MV-4-11 (cell line): ENCODE measurements at regions not wholly inside any gene's neighbourhood (a gene's known extent, or its start where the extent isn't known, plus 50 kb on each side); places are given as distances from the start of the nearest gene placed in this dataset.

Experiments
- DNase-seq: peaks from one replicate; lab custom pipeline; 2025; lab: John Stamatoyannopoulos, UW

DNA sequence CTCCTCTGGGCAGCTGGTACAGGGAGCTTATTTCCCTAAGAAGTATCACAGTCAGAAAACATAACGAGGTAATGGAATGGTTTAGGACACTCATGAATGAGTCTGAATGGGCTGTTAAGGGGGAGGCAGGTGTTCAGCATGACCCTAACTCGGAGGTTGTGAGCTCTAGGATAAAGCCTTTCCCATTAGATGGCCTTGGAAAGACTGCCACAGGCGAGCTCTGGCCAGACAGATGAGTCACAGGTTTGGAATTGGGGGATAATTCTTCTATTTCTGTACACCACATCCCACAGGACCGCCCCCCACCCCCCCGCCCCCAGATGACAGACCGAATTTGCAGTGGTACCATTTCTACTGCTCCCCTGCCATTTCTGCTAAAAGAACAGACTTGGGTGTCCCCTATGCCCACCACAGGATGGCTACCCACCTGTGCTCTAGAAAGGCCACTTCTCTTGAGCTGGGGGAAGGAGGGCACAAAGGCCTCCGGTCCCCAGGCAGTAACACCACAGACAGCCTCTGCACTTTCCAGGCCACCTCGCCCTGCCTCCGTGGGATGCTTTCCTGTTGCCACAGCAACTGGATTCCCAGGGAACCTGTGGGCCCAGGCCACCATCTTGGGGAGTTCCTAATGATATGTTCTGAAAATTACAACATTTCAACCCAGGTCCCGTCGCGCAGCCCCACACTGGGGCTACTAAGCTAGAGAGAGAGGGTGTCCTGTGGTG lies 76.7 kb downstream of the TRIM29 start:
- DNase-seq, result no peak

- DNase-seq, result no peak
Observed at GRCh38 chr11:120060512-120060911, 77.4 kb downstream of the TRIM29 start.

DNA sequence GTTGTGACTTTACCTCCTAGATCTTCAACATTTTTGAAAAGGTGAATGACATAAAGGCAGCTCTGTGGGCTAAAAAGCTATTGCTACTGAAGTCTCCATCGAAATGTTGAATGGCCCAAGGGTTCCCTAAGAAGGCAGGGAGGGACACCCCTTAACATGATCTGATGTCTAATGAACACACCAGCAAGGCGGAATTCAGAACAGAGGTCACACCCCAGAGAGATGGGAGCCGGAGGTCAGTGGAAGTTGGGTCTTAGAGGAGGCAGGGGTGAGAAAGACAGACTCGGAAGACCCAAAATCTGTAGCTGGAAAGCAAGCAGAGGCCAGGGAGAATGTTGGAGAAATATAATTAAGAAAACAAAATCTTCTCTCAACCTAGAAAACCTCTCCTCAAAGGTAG lies 79.0 kb downstream of the TRIM29 start:
- no peak for DNase-seq

DNA sequence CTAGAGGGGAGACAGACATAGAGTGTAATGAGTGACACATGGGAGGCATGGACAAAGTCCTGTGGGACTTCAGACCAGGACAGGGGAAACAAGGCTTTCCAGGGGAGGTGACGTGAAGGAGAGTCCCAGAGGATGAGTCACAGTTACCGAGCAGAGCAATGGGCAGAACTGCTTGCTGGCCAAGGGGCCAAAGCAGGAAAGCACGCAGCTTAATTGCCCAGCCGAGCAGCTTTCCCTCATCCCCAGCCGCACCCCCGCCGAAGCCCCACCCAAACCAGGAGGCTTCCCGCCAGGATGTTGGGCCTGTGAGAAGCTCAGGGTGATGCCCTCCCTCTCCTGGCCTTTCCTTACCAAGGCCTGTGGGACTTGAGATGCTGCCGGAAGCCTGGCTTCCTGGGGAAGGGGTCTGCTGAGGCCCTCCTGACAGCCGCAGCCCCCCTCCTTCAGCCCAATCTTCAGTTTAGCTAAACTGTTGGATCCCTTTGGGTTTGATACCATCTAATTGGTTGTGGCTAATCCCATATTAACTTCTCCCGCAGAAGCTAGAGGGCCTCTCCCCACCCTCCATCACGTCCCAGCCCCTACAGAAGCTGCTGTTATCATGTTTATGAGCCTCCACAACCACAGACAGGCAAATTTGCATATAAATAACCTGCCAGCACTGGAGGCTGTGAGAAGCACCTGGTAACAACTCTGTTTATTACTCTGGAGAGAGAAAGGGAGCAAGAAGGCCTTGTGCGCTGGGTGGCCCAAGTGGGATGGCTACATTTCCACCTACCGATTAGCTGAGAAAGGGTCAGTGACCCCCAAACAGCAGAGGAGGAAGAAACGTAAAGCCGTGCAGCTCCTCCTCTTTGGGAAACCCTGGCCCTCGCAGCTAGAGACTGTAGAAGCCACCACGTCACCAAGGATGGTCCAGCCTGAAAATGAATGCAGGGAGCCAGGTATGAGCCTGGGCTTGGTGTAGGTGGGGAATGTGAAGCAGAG lies 80.0 kb downstream of the TRIM29 start:
- no peak for DNase-seq

DNA sequence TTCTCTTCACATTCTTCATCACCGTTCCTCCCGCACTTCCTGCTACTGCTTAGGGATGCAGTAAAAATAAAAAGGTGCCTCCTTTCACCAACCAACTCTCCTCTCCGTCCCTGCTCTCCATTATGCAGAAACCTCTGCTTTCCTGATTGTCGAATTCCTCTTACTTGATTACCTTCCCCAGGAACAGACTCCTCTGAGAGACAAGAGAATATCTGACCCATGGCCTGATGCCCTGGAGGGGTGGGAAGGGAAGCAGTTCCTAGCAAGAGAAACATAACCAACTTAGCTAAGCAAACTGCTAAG lies 80.9 kb downstream of the TRIM29 start:
- DNase-seq, result no peak

DNA sequence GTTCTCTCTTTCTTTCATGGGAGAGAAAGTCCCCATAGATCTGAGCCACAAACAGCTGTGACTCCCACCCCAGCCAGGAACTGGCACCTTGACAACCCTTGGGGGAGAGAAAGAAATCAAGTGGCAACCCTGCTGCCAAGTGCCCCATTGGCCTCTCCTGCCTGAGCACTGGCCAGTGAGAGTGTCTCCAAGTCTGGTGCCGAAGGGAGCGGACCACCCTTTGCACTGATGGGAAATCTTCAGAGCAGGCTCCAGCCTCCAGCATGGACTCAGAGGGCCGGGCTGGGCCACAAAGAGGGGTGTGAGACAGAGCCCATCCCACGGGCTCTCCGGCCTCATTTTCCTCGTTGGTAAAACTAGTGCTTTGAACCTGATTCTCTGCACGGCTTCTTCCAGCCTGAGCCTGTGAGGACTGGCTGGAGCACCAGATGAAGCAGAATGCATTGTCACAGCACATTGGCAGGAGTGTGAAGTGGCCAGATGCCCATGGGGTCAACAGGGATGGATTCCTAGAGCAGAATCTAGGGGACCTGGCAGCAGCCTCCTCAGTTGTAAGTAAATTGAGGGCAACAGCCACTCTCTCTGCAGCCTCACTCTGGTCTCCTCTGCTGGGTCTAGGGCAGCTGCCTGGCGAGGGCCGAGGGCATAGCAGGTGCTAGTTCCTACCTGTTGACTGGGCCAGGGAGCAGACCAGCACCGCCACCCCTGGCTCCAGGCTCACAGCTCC lies 81.4 kb downstream of the TRIM29 start:
- DNase-seq, result no peak

DNA sequence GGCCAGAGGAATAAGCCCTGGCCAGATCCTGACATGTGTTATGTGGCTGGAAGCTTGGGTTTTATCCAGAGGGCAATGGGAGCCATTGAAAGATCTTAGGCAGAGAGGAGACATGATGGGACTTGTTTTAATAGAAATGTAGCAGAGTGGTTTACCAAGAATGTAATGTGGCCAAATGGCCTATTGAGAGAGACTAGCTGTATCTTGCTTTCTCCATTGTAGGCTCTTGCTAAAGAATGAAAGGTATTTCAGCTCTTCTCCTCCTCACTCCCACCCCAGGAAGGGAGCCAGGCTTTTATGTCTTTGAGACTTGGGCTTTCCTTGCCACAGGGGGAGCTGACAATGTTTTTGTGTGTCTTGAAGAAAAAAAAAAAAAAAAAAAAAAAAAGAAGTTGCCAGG lies 82.3 kb downstream of the TRIM29 start:
- no peak for DNase-seq

DNA sequence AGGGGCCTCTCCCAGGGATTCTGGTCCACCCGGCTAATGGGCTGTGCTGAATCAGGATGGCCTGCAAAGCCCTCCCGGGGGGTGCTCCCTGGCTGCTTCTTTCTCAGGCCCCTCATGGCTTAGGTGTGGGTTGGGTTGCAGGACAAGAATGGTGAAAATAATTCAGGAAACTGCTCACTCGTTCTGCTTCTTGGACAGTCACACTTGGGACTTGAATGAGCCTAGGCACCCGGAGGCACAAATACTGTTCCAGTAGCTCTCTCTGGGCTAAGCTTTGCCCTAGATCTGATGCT lies 83.2 kb downstream of the TRIM29 start:
- no peak for DNase-seq

- no peak for DNase-seq
Observed at GRCh38 chr11:120054016-120054752, 83.7 kb downstream of the TRIM29 start.

DNA sequence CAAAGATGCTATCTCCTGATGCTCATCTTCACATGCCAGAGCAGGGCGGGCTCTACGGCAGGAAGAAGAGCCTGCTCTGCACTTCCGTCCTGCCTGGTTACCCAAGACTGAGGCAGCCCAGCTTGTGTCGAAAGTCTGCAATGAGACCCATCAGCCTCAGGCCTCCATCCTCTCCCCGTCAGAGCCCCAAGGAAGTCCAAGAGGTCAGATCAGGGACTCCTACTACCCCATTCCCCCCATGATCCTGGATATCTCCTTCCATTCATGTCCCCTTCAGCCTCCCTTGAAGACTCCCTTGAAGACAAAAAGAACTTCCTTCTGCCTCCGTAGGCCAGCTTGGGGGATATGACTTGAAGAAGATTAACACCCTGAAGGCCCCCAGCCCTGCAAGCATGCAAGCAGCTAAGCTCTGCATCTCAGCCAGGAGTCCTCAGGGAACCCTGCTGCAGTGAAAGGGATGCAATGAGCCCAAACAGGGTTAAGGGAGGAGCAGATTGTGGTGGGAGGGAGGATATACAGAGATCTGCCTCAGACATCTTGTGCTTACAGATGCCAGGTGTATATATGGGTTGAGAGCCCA lies 85.6 kb downstream of the TRIM29 start:
- peak; percentile 1 for DNase-seq

DNA sequence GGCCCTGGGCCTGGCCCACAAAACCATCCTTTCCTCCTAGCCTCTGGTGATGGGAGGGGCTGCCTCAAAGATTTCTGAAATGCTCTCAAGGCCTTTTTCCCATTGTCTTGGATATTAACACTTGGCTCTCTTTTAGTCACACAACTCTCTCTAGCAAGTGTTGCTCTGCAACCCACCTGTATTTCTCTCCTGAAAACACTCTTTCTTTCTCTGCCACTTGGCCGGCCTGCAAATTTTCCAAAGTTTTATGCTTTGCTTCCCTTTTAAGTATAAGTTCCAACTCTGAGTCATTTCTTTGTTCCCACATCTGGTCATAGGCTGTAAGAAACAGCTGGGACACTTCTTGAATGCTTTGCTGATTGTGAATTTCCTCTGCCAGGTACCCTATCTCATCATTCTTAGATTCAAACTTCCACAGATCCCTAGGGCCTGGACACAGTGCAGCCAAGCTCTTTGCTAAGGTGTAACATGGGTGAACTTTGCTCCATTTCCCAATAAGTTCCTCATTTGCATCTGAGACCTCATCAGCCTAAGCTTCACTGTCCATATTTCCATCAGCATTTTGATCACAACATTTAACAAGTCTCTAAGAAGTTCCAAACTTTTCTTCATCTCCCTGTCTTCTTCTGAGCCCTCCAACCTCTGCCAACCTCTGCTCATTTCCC lies 93.8 kb downstream of the TRIM29 start:
- no peak for DNase-seq

GRCh38 chr11:120043328-120043945 lies 94.5 kb downstream of the TRIM29 start:
- no peak for DNase-seq

DNA sequence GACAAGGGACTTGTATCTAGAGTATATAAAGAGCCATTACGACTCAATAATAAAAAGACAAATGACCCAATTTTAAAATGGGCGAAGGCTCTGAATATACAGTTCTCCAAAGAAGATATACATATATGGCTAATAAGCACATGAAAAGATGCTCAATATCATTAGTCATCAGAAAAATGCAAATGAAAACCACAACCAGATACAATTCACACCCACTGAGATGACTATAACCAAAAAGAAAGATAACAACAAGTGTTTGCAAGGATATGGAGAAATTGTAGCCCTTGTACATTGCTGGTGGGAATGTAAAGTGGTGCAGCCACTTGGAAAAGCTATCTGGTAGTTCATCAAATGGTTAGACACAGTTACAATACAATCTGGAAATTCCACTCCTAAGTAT lies 96.3 kb downstream of the TRIM29 start:
- DNase-seq, result no peak

- DNase-seq, result no peak
Observed at GRCh38 chr11:120040151-120040840, 97.6 kb downstream of the TRIM29 start.

DNA sequence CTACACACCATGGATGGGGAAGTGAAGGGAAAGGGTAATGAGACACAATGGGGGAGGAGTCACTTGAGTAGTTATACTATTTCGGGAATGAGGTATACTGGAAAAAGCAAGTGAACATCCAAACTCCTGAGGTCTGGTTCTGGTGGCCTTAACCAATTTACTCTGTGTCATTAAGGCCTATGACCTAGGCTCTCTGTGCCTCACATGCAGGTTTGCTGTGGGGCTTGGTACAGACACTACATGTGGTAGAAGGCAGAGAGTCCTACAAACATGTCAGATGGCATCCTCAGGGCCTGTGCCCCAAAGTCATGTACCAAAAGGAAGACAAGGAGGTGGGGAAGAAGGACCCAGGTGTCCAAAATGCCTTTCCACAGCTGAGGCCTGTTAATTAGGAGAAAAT lies 98.9 kb downstream of the TRIM29 start:
- no peak for DNase-seq

DNA sequence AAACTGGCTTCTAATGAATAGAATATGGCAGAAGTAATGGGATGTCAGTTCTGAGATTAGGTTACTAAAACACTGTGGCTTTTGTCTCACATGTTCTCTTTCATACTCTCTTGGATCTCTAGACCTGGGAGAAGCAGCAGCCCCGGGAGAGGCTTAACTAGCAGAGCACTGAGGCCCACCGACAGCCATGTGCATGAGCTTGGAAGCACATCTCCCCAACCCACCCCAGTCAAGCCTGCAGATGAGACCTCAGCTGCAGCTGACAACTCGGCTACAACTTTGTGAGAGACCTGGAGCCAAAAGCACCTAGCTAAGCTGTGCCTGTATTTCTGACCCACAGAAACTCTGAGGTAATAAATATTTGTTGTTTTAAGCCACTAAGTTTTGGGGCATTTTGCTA lies 100.8 kb downstream of the TRIM29 start:
- no peak for DNase-seq

DNA sequence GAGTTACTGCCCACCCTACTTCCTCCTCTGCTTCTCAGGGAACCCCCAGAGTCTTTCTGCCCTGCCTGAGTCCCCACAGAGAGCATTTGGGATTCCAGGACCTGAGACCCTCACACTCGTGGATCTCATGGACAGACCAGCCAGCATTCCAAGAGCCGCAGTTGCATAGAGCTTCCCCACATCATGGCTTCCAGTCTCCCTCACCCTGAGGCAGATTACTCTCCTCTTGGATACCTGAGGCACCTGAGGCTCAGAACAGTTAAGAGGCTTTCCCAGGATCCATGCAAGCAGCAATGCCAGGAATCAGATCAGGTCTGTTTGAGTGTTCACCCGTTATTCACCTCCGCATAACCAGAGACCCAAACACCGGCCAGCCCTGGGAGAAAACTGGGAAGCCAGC lies 102.2 kb downstream of the TRIM29 start:
- no peak for DNase-seq

DNA sequence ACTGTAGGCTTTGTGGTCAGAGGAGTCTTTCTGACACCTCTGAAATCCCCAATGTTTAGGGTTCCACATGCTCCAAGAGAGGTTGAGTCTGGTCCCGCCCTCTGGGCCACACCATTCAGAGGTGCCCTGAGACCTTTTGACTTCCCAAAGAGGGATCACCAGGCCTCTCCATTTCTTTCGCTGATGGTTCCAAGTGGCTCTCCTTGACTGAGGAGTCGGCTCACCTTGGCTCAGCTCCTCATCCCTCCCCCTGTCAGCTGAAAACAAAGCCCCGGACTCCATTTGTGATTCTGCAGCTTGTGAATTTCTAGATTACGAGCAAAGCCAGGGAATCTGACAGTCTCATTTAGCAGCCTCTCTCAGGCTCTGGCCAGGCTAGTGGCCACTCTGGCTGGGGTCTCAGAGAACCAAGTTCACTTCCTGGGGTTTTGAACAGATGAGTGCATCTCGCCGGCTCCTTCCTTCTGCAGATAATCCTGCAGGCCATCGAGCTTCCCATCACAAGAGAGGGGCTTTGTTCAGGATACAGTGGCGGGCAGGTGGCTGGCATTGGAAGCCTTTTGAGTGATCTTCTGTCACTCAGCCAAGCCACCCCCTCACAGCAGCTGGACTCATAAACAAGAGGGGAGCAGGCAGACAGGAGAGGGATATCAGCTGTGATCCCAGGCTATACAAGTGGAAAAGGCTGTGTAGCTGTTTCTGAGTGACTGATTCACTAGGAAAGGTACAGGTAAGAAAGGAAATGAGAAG lies 102.9 kb downstream of the TRIM29 start:
- DNase-seq, result no peak

- DNase-seq, result no peak
Observed at GRCh38 chr11:120034176-120034875, 103.6 kb downstream of the TRIM29 start.
